ENCODE measurements at regions not wholly inside any gene's neighbourhood (a gene's known extent, or its start where the extent isn't known, plus 50 kb on each side); places are given as distances from the start of the nearest gene placed in this dataset.

DNA sequence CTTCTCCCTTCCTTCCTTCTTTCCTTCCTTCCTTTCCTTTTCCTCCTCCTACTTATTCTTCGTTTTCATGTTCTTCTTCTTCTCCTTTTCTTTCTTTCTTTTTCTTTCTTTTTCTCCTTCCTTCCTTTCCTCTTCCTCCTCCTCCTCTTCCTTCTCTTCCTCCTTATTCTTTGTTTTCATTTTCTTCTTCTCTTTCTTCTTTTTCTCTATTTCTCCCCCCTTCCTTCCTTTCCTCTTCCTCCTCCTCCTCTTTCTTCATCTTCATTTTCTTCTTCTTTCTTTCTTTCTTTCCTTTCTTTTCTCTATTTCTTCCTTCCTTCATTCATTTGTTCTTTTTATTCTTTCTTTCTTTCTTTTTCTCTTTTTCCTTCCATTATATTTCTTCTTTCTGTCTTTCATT lies 671.6 kb downstream of the IQCM start:
- no peak for DNase-seq (ENCODE audit: low spot score)
- H3K9me3 Mint-ChIP-seq (ENCODE audit: unreplicated experiment): no peaks in the 10 kb centered on the region
- H3K27ac Mint-ChIP-seq (ENCODE audit: unreplicated experiment): no peak overlapping the region
- H3K4me1 Mint-ChIP-seq (ENCODE audit: unreplicated experiment): no peaks in the 10 kb centered on the region
- TF ChIP-seq, protein P1, sequence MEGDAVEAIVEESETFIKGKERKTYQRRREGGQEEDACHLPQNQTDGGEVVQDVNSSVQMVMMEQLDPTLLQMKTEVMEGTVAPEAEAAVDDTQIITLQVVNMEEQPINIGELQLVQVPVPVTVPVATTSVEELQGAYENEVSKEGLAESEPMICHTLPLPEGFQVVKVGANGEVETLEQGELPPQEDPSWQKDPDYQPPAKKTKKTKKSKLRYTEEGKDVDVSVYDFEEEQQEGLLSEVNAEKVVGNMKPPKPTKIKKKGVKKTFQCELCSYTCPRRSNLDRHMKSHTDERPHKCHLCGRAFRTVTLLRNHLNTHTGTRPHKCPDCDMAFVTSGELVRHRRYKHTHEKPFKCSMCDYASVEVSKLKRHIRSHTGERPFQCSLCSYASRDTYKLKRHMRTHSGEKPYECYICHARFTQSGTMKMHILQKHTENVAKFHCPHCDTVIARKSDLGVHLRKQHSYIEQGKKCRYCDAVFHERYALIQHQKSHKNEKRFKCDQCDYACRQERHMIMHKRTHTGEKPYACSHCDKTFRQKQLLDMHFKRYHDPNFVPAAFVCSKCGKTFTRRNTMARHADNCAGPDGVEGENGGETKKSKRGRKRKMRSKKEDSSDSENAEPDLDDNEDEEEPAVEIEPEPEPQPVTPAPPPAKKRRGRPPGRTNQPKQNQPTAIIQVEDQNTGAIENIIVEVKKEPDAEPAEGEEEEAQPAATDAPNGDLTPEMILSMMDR (IDR thresholded peaks at IDR 0.05; ENCODE audit: unreplicated experiment): no peak
- H3K4me3 Mint-ChIP-seq (ENCODE audit: unreplicated experiment): no peak overlapping the region
- no peaks in the 10 kb centered on the region for H3K36me3 Mint-ChIP-seq (ENCODE audit: low read depth, unreplicated experiment)
- H3K27me3 Mint-ChIP-seq (ENCODE audit: unreplicated experiment): no peaks in the 10 kb centered on the region

DNA sequence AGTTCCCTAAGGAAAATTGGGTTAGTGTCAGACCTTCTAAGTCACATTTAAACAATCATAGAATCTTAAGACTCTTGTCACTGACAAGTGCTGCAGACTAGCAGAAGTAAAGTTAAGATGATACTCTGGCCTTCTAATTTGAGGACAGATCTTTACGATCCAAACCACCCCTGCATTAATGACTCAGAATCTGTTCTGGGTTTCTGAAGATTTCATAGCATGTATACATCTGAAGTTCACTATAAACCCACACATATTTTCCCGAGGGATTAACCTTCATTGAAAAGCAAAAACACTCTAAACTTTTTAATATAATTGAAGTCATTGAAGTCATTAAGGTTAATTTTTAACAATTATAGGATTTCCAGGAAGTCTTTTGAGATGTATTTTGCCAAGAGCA lies 674.3 kb downstream of the IQCM start:
- no peak for DNase-seq (ENCODE audit: low spot score)
- Mint-ChIP-seq H3K27me3 (ENCODE audit: unreplicated experiment) (no peaks in the 10 kb centered on the region), H3K4me3 (ENCODE audit: unreplicated experiment) (no peak overlapping the region), H3K9me3 (ENCODE audit: unreplicated experiment) (no peaks in the 10 kb centered on the region), H3K27ac (ENCODE audit: unreplicated experiment) (no peak overlapping the region), H3K36me3 (ENCODE audit: low read depth, unreplicated experiment) (no peaks in the 10 kb centered on the region), H3K4me1 (ENCODE audit: unreplicated experiment) (no peaks in the 10 kb centered on the region)
- TF ChIP-seq, protein P1 (IDR thresholded peaks at IDR 0.05; ENCODE audit: unreplicated experiment): no peak

DNA sequence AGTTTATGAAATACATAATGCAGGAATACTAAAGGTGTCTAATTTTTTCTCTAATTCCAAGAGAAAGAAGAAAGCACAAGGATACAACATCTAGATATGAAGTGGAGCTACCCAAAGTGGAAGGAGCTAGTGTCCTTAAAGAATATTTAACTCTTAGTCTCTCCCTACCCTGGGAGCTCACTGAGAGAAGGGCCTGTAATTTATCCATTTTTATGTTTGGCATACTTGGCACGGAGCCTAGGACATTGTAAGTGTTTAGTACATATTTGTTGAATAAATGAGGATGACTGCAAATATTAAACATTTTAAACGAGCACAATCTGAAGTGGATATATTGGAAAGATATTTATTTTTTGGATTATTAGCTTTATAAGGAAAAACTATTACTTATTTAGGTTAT lies 674.8 kb downstream of the IQCM start:
- DNase-seq (ENCODE audit: low spot score): no peak
- TF ChIP-seq, protein P1 (IDR thresholded peaks at IDR 0.05; ENCODE audit: unreplicated experiment): no peak
- Mint-ChIP-seq H3K4me3 (ENCODE audit: unreplicated experiment) (no peak overlapping the region), H3K9me3 (ENCODE audit: unreplicated experiment) (no peaks in the 10 kb centered on the region), H3K36me3 (ENCODE audit: low read depth, unreplicated experiment) (no peaks in the 10 kb centered on the region), H3K27ac (ENCODE audit: unreplicated experiment) (no peak overlapping the region), H3K4me1 (ENCODE audit: unreplicated experiment) (no peaks in the 10 kb centered on the region), H3K27me3 (ENCODE audit: unreplicated experiment) (no peaks in the 10 kb centered on the region)

DNA sequence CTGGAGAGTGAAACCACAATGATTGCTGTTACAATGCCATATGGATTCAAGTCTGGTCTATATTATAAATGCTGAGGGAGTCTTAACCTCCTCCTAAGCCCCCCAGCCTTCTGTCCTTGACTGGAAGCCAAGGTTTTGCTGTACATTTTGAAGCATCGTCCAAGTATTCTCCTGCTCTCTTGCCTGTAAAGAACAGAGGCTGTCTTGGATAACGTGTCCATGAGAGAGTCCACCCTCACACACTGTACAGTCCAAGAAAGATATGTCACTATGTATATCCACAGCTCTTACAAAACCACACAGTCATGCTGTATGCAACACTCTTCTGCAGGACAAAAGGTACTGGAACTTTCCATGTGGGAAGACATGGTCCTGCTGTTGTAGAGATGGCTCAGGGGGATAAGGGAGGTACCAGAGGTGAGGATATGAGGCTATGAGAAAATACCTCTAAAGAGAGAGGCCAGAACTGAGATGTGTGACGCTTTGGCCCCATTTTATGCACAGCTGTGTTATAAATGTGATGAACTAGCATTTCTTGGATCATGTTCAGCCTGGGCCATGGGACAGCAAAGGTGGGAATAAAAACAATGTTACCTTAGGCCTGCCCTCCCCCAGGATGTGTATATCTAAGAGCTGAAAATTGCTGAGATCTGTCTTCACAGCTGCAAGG lies 678.6 kb downstream of the IQCM start:
- no peaks in the 10 kb centered on the region for H3K36me3 Mint-ChIP-seq (ENCODE audit: low read depth, unreplicated experiment)
- no peak for DNase-seq (ENCODE audit: low spot score)
- no peak overlapping the region for H3K4me3 Mint-ChIP-seq (ENCODE audit: unreplicated experiment)
- no peak overlapping the region for H3K27ac Mint-ChIP-seq (ENCODE audit: unreplicated experiment)
- H3K9me3 Mint-ChIP-seq (ENCODE audit: unreplicated experiment): no peaks in the 10 kb centered on the region
- TF ChIP-seq, protein P1 (IDR thresholded peaks at IDR 0.05; ENCODE audit: unreplicated experiment): no peak
- no peaks in the 10 kb centered on the region for H3K27me3 Mint-ChIP-seq (ENCODE audit: unreplicated experiment)
- no peaks in the 10 kb centered on the region for H3K4me1 Mint-ChIP-seq (ENCODE audit: unreplicated experiment)

DNA sequence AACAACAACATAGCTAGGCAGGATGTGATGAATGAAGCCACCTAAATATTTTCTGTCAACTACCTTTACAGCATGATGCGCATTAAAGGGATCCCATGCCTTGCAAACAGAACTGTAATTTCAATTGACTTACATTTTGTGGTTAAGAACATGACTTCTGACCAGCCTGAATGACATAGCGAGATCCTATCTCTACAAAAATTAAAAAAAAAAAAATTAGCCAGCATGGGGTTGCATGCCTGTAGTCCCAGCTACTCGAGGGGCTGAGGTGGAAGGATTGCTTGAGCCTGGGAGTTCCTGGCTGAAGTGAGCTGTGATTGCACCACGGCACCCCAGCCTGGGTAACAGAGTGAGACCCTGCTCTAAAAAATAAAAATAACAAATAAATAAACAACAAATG lies 680.6 kb downstream of the IQCM start:
- Mint-ChIP-seq H3K27ac (ENCODE audit: unreplicated experiment) (no peak overlapping the region), H3K4me1 (ENCODE audit: unreplicated experiment) (no peaks in the 10 kb centered on the region), H3K4me3 (ENCODE audit: unreplicated experiment) (no peak overlapping the region), H3K27me3 (ENCODE audit: unreplicated experiment) (no peaks in the 10 kb centered on the region), H3K9me3 (ENCODE audit: unreplicated experiment) (no peaks in the 10 kb centered on the region), H3K36me3 (ENCODE audit: low read depth, unreplicated experiment) (no peaks in the 10 kb centered on the region)
- TF ChIP-seq, protein P1 (IDR thresholded peaks at IDR 0.05; ENCODE audit: unreplicated experiment): no peak
- DNase-seq (ENCODE audit: low spot score): no peak

Measured in endothelial cell (in vitro differentiated cells).